Stomach (tissue), 4 donors: ENCODE measurements at regions not wholly inside any gene's neighbourhood (a gene's known extent, or its start where the extent isn't known, plus 50 kb on each side); places are given as distances from the start of the nearest gene placed in this dataset.

Source experiments
- CTCF ChIP-seq, 7 experiments: fragments of 450-650 bp in 4 of 7; fragments of 200-600 bp in 3 of 7; sonication (generic) in 3 of 7; IDR thresholded peaks; one replicate each; pipeline ENCODE4 v1.5.1; 2016 to 2019; ENCODE audit warnings: antibody characterized with exemption in 7 of 7, control low read depth in 2 of 7, mild to moderate bottlenecking in 1 of 7
- EP300 ChIP-seq: sonication (generic); formaldehyde crosslinking; IDR thresholded peaks from one replicate; pipeline ENCODE4 v1.6.1; 2017; ENCODE audit warnings: antibody characterized with exemption
- POLR2A ChIP-seq, 4 donors: fragments of 450-650 bp; IDR thresholded peaks; one replicate each; pipeline ENCODE4 v1.6.1; 2016; ENCODE audit warnings: antibody characterized with exemption in 4 of 4, control low read depth in 2 of 4, mild to moderate bottlenecking in 1 of 4, moderate library complexity in 1 of 4
- POLR2AphosphoS5 ChIP-seq, 3 donors: sonication (generic); formaldehyde crosslinking; IDR thresholded peaks; one replicate each; pipeline ENCODE4 v1.6.1; 2016; ENCODE audit warnings: antibody characterized with exemption in 3 of 3

- TF ChIP-seq CTCF (IDR thresholded peaks at IDR 0.05) (no peak), POLR2A (IDR thresholded peaks at IDR 0.05) (no peak), EP300 (no peak), POLR2AphosphoS5 (IDR thresholded peaks at IDR 0.05) (no peak)
Measured at GRCh38 chr2:58512878-58513277, 271.8 kb upstream of the FANCL start.
